ENCODE measurements at regions not wholly inside any gene's neighbourhood (a gene's known extent, or its start where the extent isn't known, plus 50 kb on each side); places are given as distances from the start of the nearest gene placed in this dataset.

DNA sequence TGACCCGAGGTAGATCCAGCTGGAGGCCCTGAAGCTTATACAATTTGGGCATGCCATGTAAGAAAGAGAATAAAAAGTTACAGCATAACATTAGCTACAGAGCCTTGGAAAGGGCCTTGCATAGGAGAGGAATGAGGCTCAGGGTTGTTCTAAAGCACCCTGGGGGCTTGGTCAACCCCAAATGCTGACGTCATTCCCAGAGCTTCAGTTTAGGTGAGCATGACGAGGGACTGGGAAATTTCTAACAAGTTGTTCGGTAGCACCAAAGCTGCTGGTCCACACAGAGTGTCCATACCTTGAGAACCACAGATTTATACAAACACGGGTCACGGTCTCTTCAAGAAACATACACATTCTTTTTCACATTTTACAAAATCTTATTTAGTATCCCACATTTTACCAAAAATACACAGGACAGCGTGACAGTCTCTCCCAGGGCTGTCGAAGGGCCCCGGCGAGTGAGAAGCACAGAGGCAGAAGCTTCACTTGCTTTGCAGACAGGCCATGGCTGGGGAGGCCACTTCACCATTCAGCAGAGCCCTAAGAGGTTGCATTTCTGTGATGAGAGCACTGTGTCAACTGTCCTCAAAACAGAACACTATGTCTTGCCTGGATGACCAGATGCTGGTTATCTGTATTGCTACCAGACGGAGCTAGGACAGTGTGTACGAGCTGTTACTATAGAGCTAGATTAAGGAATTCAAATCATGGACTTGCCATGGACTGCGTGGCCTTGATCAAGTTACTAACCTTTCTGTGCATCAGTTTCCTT is 68.2 kb upstream of the ARRDC4 start:
- Histone ChIP-seq H3K36me3 (ENCODE audit: control insufficient read depth, insufficient read depth, low read length) (no peaks in the 10 kb centered on the region), H3K9me3 (ENCODE audit: control insufficient read depth, insufficient read depth, low read depth, low read length) (no peaks in the 10 kb centered on the region), H3K27me3 (ENCODE audit: control insufficient read depth, insufficient read depth, low read length) (no peaks in the 10 kb centered on the region), H3K27ac (ENCODE audit: insufficient read depth, low read length) (no peak overlapping the region), H4K20me1 (ENCODE audit: control insufficient read depth, extremely low read depth, insufficient read depth, low read length) (no peaks in the 10 kb centered on the region), H3K4me1 (ENCODE audit: control insufficient read depth, extremely low read depth, insufficient read depth, low read length) (no peaks in the 10 kb centered on the region), H3K4me2 (ENCODE audit: extremely low read depth, insufficient read depth, low read length) (no peak overlapping the region), H3K9ac (ENCODE audit: insufficient read depth, low read length) (no peak overlapping the region), H3K4me3 (replicated peaks in 1 of 4; ENCODE audit: control extremely low read depth in 1 of 4, insufficient read depth in 1 of 4, low read depth in 3 of 4, low read length in 4 of 4) (no peak overlapping the region), H2AFZ (ENCODE audit: low read length) (no peak overlapping the region), H3K79me2 (ENCODE audit: control insufficient read depth, insufficient read depth, low read length) (no peaks in the 10 kb centered on the region)
- TF ChIP-seq EZH2 (IDR thresholded peaks at IDR 0.05; ENCODE audit: low read length, missing control alignments), result no peak
- TF ChIP-seq, protein P1, sequence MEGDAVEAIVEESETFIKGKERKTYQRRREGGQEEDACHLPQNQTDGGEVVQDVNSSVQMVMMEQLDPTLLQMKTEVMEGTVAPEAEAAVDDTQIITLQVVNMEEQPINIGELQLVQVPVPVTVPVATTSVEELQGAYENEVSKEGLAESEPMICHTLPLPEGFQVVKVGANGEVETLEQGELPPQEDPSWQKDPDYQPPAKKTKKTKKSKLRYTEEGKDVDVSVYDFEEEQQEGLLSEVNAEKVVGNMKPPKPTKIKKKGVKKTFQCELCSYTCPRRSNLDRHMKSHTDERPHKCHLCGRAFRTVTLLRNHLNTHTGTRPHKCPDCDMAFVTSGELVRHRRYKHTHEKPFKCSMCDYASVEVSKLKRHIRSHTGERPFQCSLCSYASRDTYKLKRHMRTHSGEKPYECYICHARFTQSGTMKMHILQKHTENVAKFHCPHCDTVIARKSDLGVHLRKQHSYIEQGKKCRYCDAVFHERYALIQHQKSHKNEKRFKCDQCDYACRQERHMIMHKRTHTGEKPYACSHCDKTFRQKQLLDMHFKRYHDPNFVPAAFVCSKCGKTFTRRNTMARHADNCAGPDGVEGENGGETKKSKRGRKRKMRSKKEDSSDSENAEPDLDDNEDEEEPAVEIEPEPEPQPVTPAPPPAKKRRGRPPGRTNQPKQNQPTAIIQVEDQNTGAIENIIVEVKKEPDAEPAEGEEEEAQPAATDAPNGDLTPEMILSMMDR (conservative IDR thresholded peaks at IDR 0.05 in 1 of 2, IDR thresholded peaks at IDR 0.05 in 1 of 2; ENCODE audit: low read depth in 1 of 2, low read length in 2 of 2), result no peak
- no peak for DNase-seq (ENCODE audit: low read depth in 2 of 2)

DNA sequence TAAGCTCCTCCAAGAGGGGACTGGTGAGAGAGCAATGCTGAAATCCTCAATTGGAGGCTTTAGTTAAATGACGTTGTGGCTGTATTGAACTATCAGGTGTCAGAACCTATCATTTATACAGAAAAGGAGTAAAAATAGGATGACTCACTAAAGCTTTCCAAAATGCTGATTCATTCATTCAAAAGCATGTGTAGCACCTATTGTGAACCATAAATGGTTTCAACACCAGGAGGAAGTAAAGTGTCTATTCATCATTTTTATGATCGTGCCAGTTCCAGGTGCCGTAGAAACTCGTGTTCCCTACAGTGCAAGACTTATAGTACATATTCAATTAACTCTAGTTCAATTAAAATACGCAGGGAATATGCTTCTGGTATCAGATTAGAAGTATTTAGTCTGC is 66.5 kb upstream of the ARRDC4 start:
- H3K36me3 ChIP-seq (ENCODE audit: control insufficient read depth, insufficient read depth, low read length), result no peaks in the 10 kb centered on the region
- no peak overlapping the region for H3K4me3 ChIP-seq (replicated peaks in 1 of 4; ENCODE audit: control extremely low read depth in 1 of 4, insufficient read depth in 1 of 4, low read depth in 3 of 4, low read length in 4 of 4)
- no peak overlapping the region for H3K27ac ChIP-seq (ENCODE audit: insufficient read depth, low read length)
- no peak for DNase-seq (ENCODE audit: low read depth in 2 of 2)
- no peaks in the 10 kb centered on the region for H3K4me1 ChIP-seq (ENCODE audit: control insufficient read depth, extremely low read depth, insufficient read depth, low read length)
- H3K27me3 ChIP-seq (ENCODE audit: control insufficient read depth, insufficient read depth, low read length), result no peaks in the 10 kb centered on the region
- H3K9me3 ChIP-seq (ENCODE audit: control insufficient read depth, insufficient read depth, low read depth, low read length), result no peaks in the 10 kb centered on the region
- no peaks in the 10 kb centered on the region for H3K79me2 ChIP-seq (ENCODE audit: control insufficient read depth, insufficient read depth, low read length)
- TF ChIP-seq, protein P1 (conservative IDR thresholded peaks at IDR 0.05 in 1 of 2, IDR thresholded peaks at IDR 0.05 in 1 of 2; ENCODE audit: low read depth in 1 of 2, low read length in 2 of 2), result no peak
- TF ChIP-seq EZH2 (IDR thresholded peaks at IDR 0.05; ENCODE audit: low read length, missing control alignments), result no peak
- no peak overlapping the region for H2AFZ ChIP-seq (ENCODE audit: low read length)
- H3K9ac ChIP-seq (ENCODE audit: insufficient read depth, low read length), result no peak overlapping the region
- no peak overlapping the region for H3K4me2 ChIP-seq (ENCODE audit: extremely low read depth, insufficient read depth, low read length)
- no peaks in the 10 kb centered on the region for H4K20me1 ChIP-seq (ENCODE audit: control insufficient read depth, extremely low read depth, insufficient read depth, low read length)

DNA sequence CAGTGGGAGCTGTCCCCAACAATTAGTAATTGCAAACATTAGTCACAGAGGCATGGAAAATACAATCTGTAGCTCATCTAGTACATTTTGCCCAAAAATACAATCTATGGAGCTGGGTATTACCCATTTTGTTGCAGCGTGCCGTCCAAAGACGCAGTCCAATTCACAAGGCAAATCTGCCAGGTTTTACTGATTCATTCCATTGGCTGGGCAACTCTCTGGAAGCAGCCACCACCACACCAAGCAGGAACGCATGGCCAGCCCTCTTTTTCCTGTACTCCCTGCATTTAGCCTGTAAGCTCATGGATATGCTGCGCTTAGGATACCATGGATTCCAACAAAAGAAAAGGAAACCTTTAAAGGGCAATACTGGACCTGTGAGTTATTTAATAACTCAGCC is 60.5 kb upstream of the ARRDC4 start:
- Histone ChIP-seq H3K4me2 (ENCODE audit: extremely low read depth, insufficient read depth, low read length) (no peak overlapping the region), H3K79me2 (ENCODE audit: control insufficient read depth, insufficient read depth, low read length) (no peaks in the 10 kb centered on the region), H2AFZ (ENCODE audit: low read length) (no peak overlapping the region), H3K36me3 (ENCODE audit: control insufficient read depth, insufficient read depth, low read length) (no peaks in the 10 kb centered on the region), H4K20me1 (ENCODE audit: control insufficient read depth, extremely low read depth, insufficient read depth, low read length) (no peaks in the 10 kb centered on the region), H3K4me3 (replicated peaks in 1 of 4; ENCODE audit: control extremely low read depth in 1 of 4, insufficient read depth in 1 of 4, low read depth in 3 of 4, low read length in 4 of 4) (no peak overlapping the region), H3K27ac (ENCODE audit: insufficient read depth, low read length) (no peak overlapping the region), H3K9ac (ENCODE audit: insufficient read depth, low read length) (no peak overlapping the region), H3K9me3 (ENCODE audit: control insufficient read depth, insufficient read depth, low read depth, low read length) (no peaks in the 10 kb centered on the region), H3K27me3 (ENCODE audit: control insufficient read depth, insufficient read depth, low read length) (no peaks in the 10 kb centered on the region), H3K4me1 (ENCODE audit: control insufficient read depth, extremely low read depth, insufficient read depth, low read length) (no peaks in the 10 kb centered on the region)
- DNase-seq (ENCODE audit: low read depth in 2 of 2), result no peak
- TF ChIP-seq EZH2 (IDR thresholded peaks at IDR 0.05; ENCODE audit: low read length, missing control alignments), result no peak
- TF ChIP-seq, protein P1 (conservative IDR thresholded peaks at IDR 0.05 in 1 of 2, IDR thresholded peaks at IDR 0.05 in 1 of 2; ENCODE audit: low read depth in 1 of 2, low read length in 2 of 2), result no peak

Data from fibroblast of lung (primary cell).